Gastrocnemius medialis (tissue), 4 donors: ENCODE measurements at regions not wholly inside any gene's neighbourhood (a gene's known extent, or its start where the extent isn't known, plus 50 kb on each side); places are given as distances from the start of the nearest gene placed in this dataset.

Experiments
- ATAC-seq, 2 donors: fragments of 150-250 bp; one replicate each; pipeline ENCODE4 v1.9.1; 2016
- DNase-seq, 2 donors: peaks; one replicate each; pipeline ENCODE4 v3.0.0-alpha.2; 2019
- H3K27ac ChIP-seq, 4 donors: fragments of 200-600 bp; sonication (generic); 1 replicate in 1 of 4; 2 replicates in 3 of 4; pipeline ENCODE4 v1.5.1; 2016 to 2018; ENCODE audit warnings: mild to moderate bottlenecking in 2 of 4, moderate library complexity in 1 of 4
- H3K27me3 ChIP-seq, 3 donors: fragments of 200-600 bp; sonication (generic) in 2 of 3; 1 replicate in 1 of 3; 2 replicates in 2 of 3; pipeline versions ENCODE4 v1.5.1 to v1.6.0; 2016 to 2019; ENCODE audit warnings: mild to moderate bottlenecking in 1 of 3, moderate library complexity in 1 of 3
- H3K36me3 ChIP-seq, 2 donors: fragments of 200-600 bp; sonication (generic) in 1 of 2; one replicate each; pipeline ENCODE4 v1.5.1; 2017 to 2018
- H3K4me1 ChIP-seq, 2 donors: fragments of 200-600 bp; sonication (generic) in 1 of 2; one replicate each; pipeline ENCODE4 v1.5.1; 2016 to 2017; ENCODE audit warnings: mild to moderate bottlenecking in 2 of 2
- H3K4me3 ChIP-seq, 4 donors: fragments of 200-600 bp; sonication (generic) in 3 of 4; 1 replicate in 1 of 4; 2 replicates in 3 of 4; pipeline ENCODE4 v1.5.1; 2016 to 2019; ENCODE audit warnings: mild to moderate bottlenecking in 2 of 4
- H3K9me3 ChIP-seq, 3 donors: fragments of 200-600 bp; sonication (generic) in 2 of 3; 1 replicate in 1 of 3; 2 replicates in 2 of 3; pipeline ENCODE4 v1.5.1; 2016 to 2019
- POLR2A ChIP-seq, 2 donors: fragments of 450-650 bp; IDR thresholded peaks; one replicate each; pipeline ENCODE4 v1.6.1; 2017; ENCODE audit warnings: antibody characterized with exemption in 2 of 2, mild to moderate bottlenecking in 2 of 2, moderate library complexity in 2 of 2
- in situ Hi-C, 4 donors: fragments of 200-750 bp; cut with MboI; loops; one replicate each; pipeline versions ENCODE4 v1.15.0 to v1.8.0; 2017; ENCODE audit warnings: low sequenced_read_pairs in 4 of 4
- intact Hi-C: fragments of 100-400 bp; cut with DNase I; formaldehyde crosslinking; loops from one replicate; pipeline ENCODE4 v1.15.1; 2023; ENCODE audit warnings: low total_unique reads
- TF ChIP-seq, protein P1 (sequence below), 5 experiments: fragments of 450-650 bp in 3 of 5; fragments of 200-600 bp in 2 of 5; sonication (generic) in 2 of 5; IDR thresholded peaks in 4 of 5; conservative IDR thresholded peaks in 1 of 5; 1 replicate in 4 of 5; 2 replicates in 1 of 5; pipeline ENCODE4 v1.5.1; 2016 to 2019; ENCODE audit warnings: antibody characterized with exemption in 5 of 5, mild to moderate bottlenecking in 3 of 5, moderate library complexity in 3 of 5

DNA sequence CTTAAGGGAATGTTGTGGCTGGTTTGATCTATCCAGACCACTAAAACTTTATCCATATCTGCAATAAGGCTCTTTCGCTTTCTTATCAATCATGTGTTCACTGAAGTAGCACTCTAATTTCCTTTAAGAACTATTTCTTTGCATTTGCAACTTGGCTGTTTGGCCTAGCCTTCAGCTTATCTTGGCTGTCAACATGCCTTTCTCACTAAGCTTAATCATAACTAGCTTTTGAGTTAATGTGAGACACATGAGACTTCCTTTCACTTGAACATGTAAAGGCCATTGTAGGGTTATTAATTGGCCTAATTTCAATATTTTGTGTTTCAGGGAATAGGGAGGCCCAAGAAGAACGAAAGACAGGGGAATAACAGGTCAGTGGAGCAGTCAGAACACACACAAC, 124.7 kb downstream of the TNFSF18 start:
- no peaks in the 10 kb centered on the region for H3K27me3 ChIP-seq
- in situ Hi-C loops (no loop called here), intact Hi-C loops (no loop called here)
- no peak for TF ChIP-seq POLR2A (IDR thresholded peaks at IDR 0.05)
- TF ChIP-seq, protein P1, sequence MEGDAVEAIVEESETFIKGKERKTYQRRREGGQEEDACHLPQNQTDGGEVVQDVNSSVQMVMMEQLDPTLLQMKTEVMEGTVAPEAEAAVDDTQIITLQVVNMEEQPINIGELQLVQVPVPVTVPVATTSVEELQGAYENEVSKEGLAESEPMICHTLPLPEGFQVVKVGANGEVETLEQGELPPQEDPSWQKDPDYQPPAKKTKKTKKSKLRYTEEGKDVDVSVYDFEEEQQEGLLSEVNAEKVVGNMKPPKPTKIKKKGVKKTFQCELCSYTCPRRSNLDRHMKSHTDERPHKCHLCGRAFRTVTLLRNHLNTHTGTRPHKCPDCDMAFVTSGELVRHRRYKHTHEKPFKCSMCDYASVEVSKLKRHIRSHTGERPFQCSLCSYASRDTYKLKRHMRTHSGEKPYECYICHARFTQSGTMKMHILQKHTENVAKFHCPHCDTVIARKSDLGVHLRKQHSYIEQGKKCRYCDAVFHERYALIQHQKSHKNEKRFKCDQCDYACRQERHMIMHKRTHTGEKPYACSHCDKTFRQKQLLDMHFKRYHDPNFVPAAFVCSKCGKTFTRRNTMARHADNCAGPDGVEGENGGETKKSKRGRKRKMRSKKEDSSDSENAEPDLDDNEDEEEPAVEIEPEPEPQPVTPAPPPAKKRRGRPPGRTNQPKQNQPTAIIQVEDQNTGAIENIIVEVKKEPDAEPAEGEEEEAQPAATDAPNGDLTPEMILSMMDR (IDR thresholded peaks at IDR 0.05 in 4 of 5, conservative IDR thresholded peaks at IDR 0.05 in 1 of 5), result no peak
- no peak overlapping the region for H3K27ac ChIP-seq
- DNase-seq, result no peak
- no peak overlapping the region for H3K4me3 ChIP-seq
- no peaks in the 10 kb centered on the region for H3K4me1 ChIP-seq
- H3K9me3 ChIP-seq, result no peaks in the 10 kb centered on the region
- no peak for ATAC-seq
- H3K36me3 ChIP-seq, result no peaks in the 10 kb centered on the region

DNA sequence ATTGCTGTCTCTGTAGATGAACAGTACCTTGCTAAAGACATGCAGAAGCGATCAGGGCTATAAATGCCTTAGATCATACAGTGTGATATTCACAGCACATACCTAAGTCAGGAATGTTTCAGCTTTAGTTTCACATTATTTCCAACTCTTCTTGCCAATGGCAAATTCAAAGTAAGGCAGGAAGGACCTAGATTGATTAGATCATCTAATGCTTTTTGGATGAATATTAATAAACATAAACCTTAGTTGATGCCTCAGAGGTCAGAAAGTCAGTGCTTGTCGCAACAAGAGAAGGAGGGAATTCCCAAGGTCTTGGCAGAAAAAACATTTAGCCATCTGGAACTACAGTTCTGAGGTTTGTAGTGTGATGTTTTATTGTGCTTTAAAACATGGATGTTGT, 122.3 kb downstream of the TNFSF18 start:
- DNase-seq (no peak), ATAC-seq (no peak)
- H3K27me3 ChIP-seq, result no peaks in the 10 kb centered on the region
- H3K4me3 ChIP-seq, result no peak overlapping the region
- H3K27ac ChIP-seq, result no peak overlapping the region
- H3K36me3 ChIP-seq, result no peaks in the 10 kb centered on the region
- intact Hi-C loops, result no loop called here
- TF ChIP-seq, protein P1 (IDR thresholded peaks at IDR 0.05 in 4 of 5, conservative IDR thresholded peaks at IDR 0.05 in 1 of 5), result no peak
- no peak for TF ChIP-seq POLR2A (IDR thresholded peaks at IDR 0.05)
- no peaks in the 10 kb centered on the region for H3K9me3 ChIP-seq
- in situ Hi-C loops, result no loop called here
- H3K4me1 ChIP-seq, result no peaks in the 10 kb centered on the region

DNA sequence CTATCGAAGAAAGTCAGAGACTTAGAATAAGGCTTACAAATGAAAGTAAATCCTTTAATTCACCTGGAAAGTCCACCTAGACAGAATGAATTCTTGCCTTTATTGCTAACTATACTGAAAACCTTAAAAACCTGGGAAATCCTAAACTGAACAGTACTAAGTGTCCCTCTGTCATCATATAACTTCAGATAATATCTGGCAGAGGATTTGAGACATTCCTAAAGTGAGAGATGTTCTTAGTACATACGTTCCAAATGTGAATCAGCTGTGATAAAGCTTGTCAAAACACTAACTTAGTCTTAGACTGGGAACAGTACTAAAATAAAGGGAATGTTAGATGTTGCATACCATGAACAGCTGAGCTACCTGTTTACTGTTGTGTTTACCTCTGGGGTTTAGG, 121.7 kb downstream of the TNFSF18 start:
- in situ Hi-C loops, result no loop called here
- no peak for TF ChIP-seq POLR2A (IDR thresholded peaks at IDR 0.05)
- TF ChIP-seq, protein P1 (IDR thresholded peaks at IDR 0.05 in 4 of 5, conservative IDR thresholded peaks at IDR 0.05 in 1 of 5), result no peak

DNA sequence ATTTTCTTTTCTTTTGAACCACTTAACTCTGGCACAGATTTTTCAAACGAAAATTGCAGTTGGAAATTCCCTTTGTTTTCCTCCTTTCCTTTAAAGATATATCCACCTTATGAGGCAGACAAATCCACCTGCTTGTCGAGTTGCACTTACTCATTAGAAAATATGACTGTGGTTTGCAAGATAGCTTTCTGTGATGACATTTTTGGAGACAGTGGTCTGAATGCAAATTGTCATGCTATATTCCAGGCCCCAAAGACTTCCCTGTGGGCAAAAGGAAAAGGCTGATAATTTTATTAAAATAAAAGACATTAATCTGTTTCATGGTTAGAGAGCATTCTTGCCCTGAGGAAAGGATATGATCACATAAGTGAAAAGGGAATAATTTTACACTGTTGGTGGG, 120.6 kb downstream of the TNFSF18 start:
- DNase-seq, result no peak
- Histone ChIP-seq H3K27me3 (no peaks in the 10 kb centered on the region), H3K27ac (no peak overlapping the region), H3K9me3 (no peaks in the 10 kb centered on the region), H3K36me3 (no peaks in the 10 kb centered on the region), H3K4me3 (no peak overlapping the region), H3K4me1 (no peaks in the 10 kb centered on the region)
- ATAC-seq, result no peak
- no peak for TF ChIP-seq POLR2A (IDR thresholded peaks at IDR 0.05)
- TF ChIP-seq, protein P1 (IDR thresholded peaks at IDR 0.05 in 4 of 5, conservative IDR thresholded peaks at IDR 0.05 in 1 of 5), result no peak
- in situ Hi-C loops, result no loop called here
- intact Hi-C loops, result loop anchor here (10.0 kb wide), 1 partner anchor 195 kb away; no protein-coding TSS in a partner anchor

More for the DNA sequence above, 121.7 kb downstream of the TNFSF18 start:
- Histone ChIP-seq H3K9me3 (no peaks in the 10 kb centered on the region), H3K27me3 (no peaks in the 10 kb centered on the region), H3K27ac (no peak overlapping the region), H3K36me3 (no peaks in the 10 kb centered on the region), H3K4me1 (no peaks in the 10 kb centered on the region), H3K4me3 (no peak overlapping the region)
- DNase-seq (no peak), ATAC-seq (no peak)
- intact Hi-C loops, result no loop called here

DNA sequence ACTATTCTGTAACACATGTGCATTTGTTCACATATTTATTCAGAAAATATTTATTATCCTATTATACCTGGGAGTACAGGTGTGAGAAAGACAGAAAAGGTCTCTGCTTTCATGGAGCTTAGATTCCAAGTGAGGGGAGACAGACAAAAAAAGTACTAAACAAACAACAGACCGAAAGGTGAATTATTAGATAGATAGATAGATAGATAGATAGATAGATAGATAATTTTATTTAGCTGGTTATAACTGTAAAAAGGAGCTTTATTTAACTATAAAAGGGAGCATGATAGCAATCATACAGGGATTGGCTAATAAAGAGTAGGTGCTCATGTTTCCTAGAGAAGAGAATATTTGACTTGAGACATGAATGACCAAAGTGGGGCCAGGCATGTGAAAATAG, 119.4 kb downstream of the TNFSF18 start:
- no peaks in the 10 kb centered on the region for H3K36me3 ChIP-seq
- no peak overlapping the region for H3K4me3 ChIP-seq
- in situ Hi-C loops, result no loop called here
- TF ChIP-seq POLR2A (IDR thresholded peaks at IDR 0.05), result no peak
- TF ChIP-seq, protein P1 (IDR thresholded peaks at IDR 0.05 in 4 of 5, conservative IDR thresholded peaks at IDR 0.05 in 1 of 5), result no peak
- ATAC-seq, result no peak
- no peak overlapping the region for H3K27ac ChIP-seq
- no peaks in the 10 kb centered on the region for H3K9me3 ChIP-seq
- H3K27me3 ChIP-seq, result no peaks in the 10 kb centered on the region
- intact Hi-C loops, result loop anchor here (10.0 kb wide), 1 partner anchor 193 kb away; no protein-coding TSS in a partner anchor
- no peaks in the 10 kb centered on the region for H3K4me1 ChIP-seq
- DNase-seq, result no peak
